Mesothelial cell of epicardium (in vitro differentiated cells): ENCODE measurements at regions not wholly inside any gene's neighbourhood (a gene's known extent, or its start where the extent isn't known, plus 50 kb on each side); places are given as distances from the start of the nearest gene placed in this dataset.

Source experiments
- DNase-seq, 2 experiments: peaks; one replicate each; pipeline ENCODE4 v3.0.0; 2021; ENCODE audit warnings: low spot score in 2 of 2; ENCODE audit not compliant: unreplicated experiment in 2 of 2
- H3K27ac Mint-ChIP-seq: 2 replicates; pipeline ENCODE4 v1.8.0; 2021; ENCODE audit warnings: mixed read lengths
- H3K27me3 Mint-ChIP-seq: 2 replicates; pipeline ENCODE4 v1.8.0; 2021; ENCODE audit warnings: low read depth, mixed read lengths
- H3K36me3 Mint-ChIP-seq: 2 replicates; pipeline ENCODE4 v1.8.0; 2021; ENCODE audit warnings: mixed read lengths
- H3K4me1 Mint-ChIP-seq: 2 replicates; pipeline ENCODE4 v1.8.0; 2021; ENCODE audit warnings: mixed read lengths
- H3K4me3 Mint-ChIP-seq: 2 replicates; pipeline ENCODE4 v1.8.0; 2021; ENCODE audit warnings: mild to moderate bottlenecking, moderate library complexity, mixed read lengths
- H3K9me3 Mint-ChIP-seq: 2 replicates; pipeline ENCODE4 v1.8.0; 2021; ENCODE audit warnings: mixed read lengths
- CTCF ChIP-seq: fragments of 200-600 bp; sonication (generic); IDR thresholded peaks from one replicate; pipeline ENCODE4 v1.5.0; 2021; ENCODE audit warnings: antibody characterized with exemption; ENCODE audit not compliant: unreplicated experiment

- DNase-seq = no peak
- H3K9me3 Mint-ChIP-seq = peaks cover 68% of the 10 kb centered on the region
- no peaks in the 10 kb centered on the region for H3K36me3 Mint-ChIP-seq
- no peak overlapping the region for H3K4me3 Mint-ChIP-seq
- no peak for TF ChIP-seq CTCF
- no peak overlapping the region for H3K27ac Mint-ChIP-seq
- no peaks in the 10 kb centered on the region for H3K4me1 Mint-ChIP-seq
- no peaks in the 10 kb centered on the region for H3K27me3 Mint-ChIP-seq
Measured at GRCh38 chr14:106811162-106811561, 1284.8 kb downstream of the TMEM121 start.

- no peaks in the 10 kb centered on the region for H3K27me3 Mint-ChIP-seq
- H3K4me1 Mint-ChIP-seq = no peaks in the 10 kb centered on the region
- H3K9me3 Mint-ChIP-seq = peaks cover 66% of the 10 kb centered on the region
- TF ChIP-seq CTCF = no peak
- no peak for DNase-seq
- no peak overlapping the region for H3K27ac Mint-ChIP-seq
- H3K4me3 Mint-ChIP-seq = no peak overlapping the region
- no peaks in the 10 kb centered on the region for H3K36me3 Mint-ChIP-seq
Measured at GRCh38 chr14:106812788-106813476, 1286.5 kb downstream of the TMEM121 start.

GRCh38 chr14:106813477-106813823 is 1287.1 kb downstream of the TMEM121 start:
- Mint-ChIP-seq H3K9me3 (peaks cover 61% of the 10 kb centered on the region), H3K4me3 (no peak overlapping the region), H3K36me3 (no peaks in the 10 kb centered on the region), H3K27me3 (no peaks in the 10 kb centered on the region), H3K4me1 (no peaks in the 10 kb centered on the region), H3K27ac (no peak overlapping the region)
- no peak for DNase-seq
- no peak for TF ChIP-seq CTCF

GRCh38 chr14:106820119-106820518 is 1293.7 kb downstream of the TMEM121 start:
- H3K4me3 Mint-ChIP-seq = no peak overlapping the region
- H3K9me3 Mint-ChIP-seq = peaks cover 53% of the 10 kb centered on the region
- H3K36me3 Mint-ChIP-seq = no peaks in the 10 kb centered on the region

GRCh38 chr14:106821119-106821518 is 1294.7 kb downstream of the TMEM121 start:
- no peaks in the 10 kb centered on the region for H3K4me1 Mint-ChIP-seq
- DNase-seq = no peak
- H3K4me3 Mint-ChIP-seq = no peak overlapping the region
- peaks cover 52% of the 10 kb centered on the region for H3K9me3 Mint-ChIP-seq
- TF ChIP-seq CTCF = no peak
- H3K27me3 Mint-ChIP-seq = no peaks in the 10 kb centered on the region
- no peaks in the 10 kb centered on the region for H3K36me3 Mint-ChIP-seq
- H3K27ac Mint-ChIP-seq = no peak overlapping the region

More at GRCh38 chr14:106820119-106820518, 1293.7 kb downstream of the TMEM121 start:
- TF ChIP-seq CTCF = no peak
- no peak overlapping the region for H3K27ac Mint-ChIP-seq
- no peak for DNase-seq
- H3K4me1 Mint-ChIP-seq = no peaks in the 10 kb centered on the region
- no peaks in the 10 kb centered on the region for H3K27me3 Mint-ChIP-seq

- H3K9me3 Mint-ChIP-seq = peaks cover 47% of the 10 kb centered on the region
- H3K27ac Mint-ChIP-seq = no peak overlapping the region
- no peaks in the 10 kb centered on the region for H3K36me3 Mint-ChIP-seq
Measured at GRCh38 chr14:106822905-106823304, 1296.5 kb downstream of the TMEM121 start.

More at GRCh38 chr14:106822905-106823304, 1296.5 kb downstream of the TMEM121 start:
- no peak for TF ChIP-seq CTCF
- H3K27me3 Mint-ChIP-seq = no peaks in the 10 kb centered on the region
- no peaks in the 10 kb centered on the region for H3K4me1 Mint-ChIP-seq
- DNase-seq = no peak
- no peak overlapping the region for H3K4me3 Mint-ChIP-seq
